Natural killer cell (primary cell): ENCODE measurements at regions not wholly inside any gene's neighbourhood (a gene's known extent, or its start where the extent isn't known, plus 50 kb on each side); places are given as distances from the start of the nearest gene placed in this dataset.

Experiments used
- ATAC-seq, 3 donors: fragments of 150-1000 bp in 2 of 3; fragments of 200-7000 bp in 1 of 3; cut with Tn5 transposase; 1 replicate in 1 of 3; 2 replicates in 2 of 3; pipeline ENCODE4 v1.10.0; 2021; ENCODE audit warnings: mild to moderate bottlenecking in 2 of 3, moderate library complexity in 2 of 3
- DNase-seq, 2 donors: peaks; one replicate each; pipeline versions ENCODE4 v3.0.0 to v3.0.0-alpha.2; 2013 to 2021; ENCODE audit warnings: mixed read lengths in 1 of 2
- H3K27ac ChIP-seq: one replicate; pipeline ENCODE4 v1.5.1; 2013; ENCODE audit warnings: mild to moderate bottlenecking, low read length
- H3K27me3 ChIP-seq: one replicate; pipeline ENCODE4 v1.6.1; 2013; ENCODE audit warnings: low read length; ENCODE audit not compliant: control insufficient read depth, insufficient read depth
- H3K36me3 ChIP-seq: one replicate; pipeline ENCODE4 v1.6.1; 2013; ENCODE audit warnings: low read length; ENCODE audit not compliant: control insufficient read depth, insufficient read depth
- H3K4me1 ChIP-seq: one replicate; pipeline ENCODE4 v1.6.1; 2013; ENCODE audit warnings: low read length; ENCODE audit not compliant: control insufficient read depth, insufficient read depth
- H3K4me3 ChIP-seq: one replicate; pipeline ENCODE4 v1.5.1; 2013; ENCODE audit warnings: low read length
- H3K9me3 ChIP-seq: one replicate; pipeline ENCODE4 v1.6.1; 2013; ENCODE audit warnings: low read length; ENCODE audit not compliant: control insufficient read depth, insufficient read depth
- H3K27ac Mint-ChIP-seq, 2 donors: one replicate each; pipeline ENCODE4 v1.8.0; 2022; ENCODE audit warnings: mild to moderate bottlenecking in 2 of 2, mixed read lengths in 2 of 2, moderate library complexity in 1 of 2
- H3K27me3 Mint-ChIP-seq, 2 donors: one replicate each; pipeline ENCODE4 v1.8.0; 2022; ENCODE audit warnings: low read depth in 2 of 2, mixed read lengths in 2 of 2
- H3K36me3 Mint-ChIP-seq: one replicate; pipeline ENCODE4 v1.8.0; 2022; ENCODE audit warnings: mixed read lengths
- H3K4me1 Mint-ChIP-seq, 2 donors: one replicate each; pipeline ENCODE4 v1.8.0; 2022; ENCODE audit warnings: mixed read lengths in 2 of 2
- H3K4me3 Mint-ChIP-seq: one replicate; pipeline ENCODE4 v1.8.0; 2022; ENCODE audit warnings: mild to moderate bottlenecking, moderate library complexity, mixed read lengths
- H3K9me3 Mint-ChIP-seq, 2 donors: one replicate each; pipeline ENCODE4 v1.8.0; 2022; ENCODE audit warnings: mixed read lengths in 2 of 2
- CTCF ChIP-seq: fragments of 200-600 bp; IDR thresholded peaks from one replicate; pipeline ENCODE4 v1.8.0; 2022; ENCODE audit warnings: antibody characterized with exemption
- WGBS: methylation state at CpG from one replicate; pipeline ENCODE4 v1.1.7; 2013; ENCODE audit warnings: missing lambda C conversion rate; ENCODE audit not compliant: insufficient coverage; 5-methylcytosine and 5-hydroxymethylcytosine counted together
- intact Hi-C: fragments of 100-400 bp; cut with micrococcal nuclease; formaldehyde crosslinking; loops from one replicate; pipeline ENCODE4 v1.14.2; 2022

- Mint-ChIP-seq H3K27ac (no peak overlapping the region), H3K4me1 (no peaks in the 10 kb centered on the region), H3K9me3 (no peaks in the 10 kb centered on the region), H3K36me3 (no peaks in the 10 kb centered on the region), H3K4me3 (no peak overlapping the region), H3K27me3 (peaks cover 15 to 16% of the 10 kb centered on the region in 2 donors)
- WGBS, result 89% methylated on average over 2 of the region's 2 CpGs
- H3K4me3 ChIP-seq, result no peak overlapping the region
- DNase-seq, result no peak
- no peak overlapping the region for H3K27ac ChIP-seq
- no peaks in the 10 kb centered on the region for H3K27me3 ChIP-seq
- no peaks in the 10 kb centered on the region for H3K4me1 ChIP-seq
- no peaks in the 10 kb centered on the region for H3K9me3 ChIP-seq
- no peak for ATAC-seq
- intact Hi-C loops, result no loop called here
- no peaks in the 10 kb centered on the region for H3K36me3 ChIP-seq
- TF ChIP-seq CTCF, result no peak
Measured at GRCh38 chr12:69015017-69015416, 82.0 kb upstream of the CPM start.

- Histone ChIP-seq H3K4me3 (no peak overlapping the region), H3K27me3 (no peaks in the 10 kb centered on the region), H3K4me1 (no peaks in the 10 kb centered on the region), H3K9me3 (no peaks in the 10 kb centered on the region), H3K27ac (no peak overlapping the region), H3K36me3 (no peaks in the 10 kb centered on the region)
- no peaks in the 10 kb centered on the region for H3K9me3 Mint-ChIP-seq
- no peaks in the 10 kb centered on the region for H3K4me1 Mint-ChIP-seq
- H3K36me3 Mint-ChIP-seq, result no peaks in the 10 kb centered on the region
- H3K4me3 Mint-ChIP-seq, result no peak overlapping the region
- WGBS, result 62% methylated on average over 5 of the region's 6 CpGs
- peaks cover 15 to 19% of the 10 kb centered on the region in 2 donors for H3K27me3 Mint-ChIP-seq
- intact Hi-C loops, result no loop called here
- ATAC-seq (no peak), DNase-seq (no peak)
- no peak overlapping the region for H3K27ac Mint-ChIP-seq
- no peak for TF ChIP-seq CTCF
Measured at GRCh38 chr12:69015831-69016230, 82.9 kb upstream of the CPM start.

- no peaks in the 10 kb centered on the region for H3K36me3 ChIP-seq
- no peak overlapping the region for H3K27ac Mint-ChIP-seq
- DNase-seq (no peak), ATAC-seq (no peak)
- intact Hi-C loops, result no loop called here
- no peaks in the 10 kb centered on the region for H3K9me3 ChIP-seq
- H3K4me1 ChIP-seq, result no peaks in the 10 kb centered on the region
- no peaks in the 10 kb centered on the region for H3K4me1 Mint-ChIP-seq
- TF ChIP-seq CTCF, result no peak
- no peak overlapping the region for H3K27ac ChIP-seq
- peaks cover 14 to 19% of the 10 kb centered on the region in 2 donors for H3K27me3 Mint-ChIP-seq
- H3K4me3 ChIP-seq, result no peak overlapping the region
- no peak overlapping the region for H3K4me3 Mint-ChIP-seq
- no peaks in the 10 kb centered on the region for H3K9me3 Mint-ChIP-seq
- no peaks in the 10 kb centered on the region for H3K27me3 ChIP-seq
- no peaks in the 10 kb centered on the region for H3K36me3 Mint-ChIP-seq
Measured at GRCh38 chr12:69019082-69019481, 86.1 kb upstream of the CPM start.

- no peaks in the 10 kb centered on the region for H3K27me3 ChIP-seq
- no peaks in the 10 kb centered on the region for H3K9me3 Mint-ChIP-seq
- no peaks in the 10 kb centered on the region for H3K36me3 Mint-ChIP-seq
- intact Hi-C loops, result no loop called here
- no peaks in the 10 kb centered on the region for H3K4me1 Mint-ChIP-seq
- no peaks in the 10 kb centered on the region for H3K4me1 ChIP-seq
- H3K4me3 Mint-ChIP-seq, result no peak overlapping the region
- H3K27ac Mint-ChIP-seq, result no peak overlapping the region
- no peak overlapping the region for H3K27ac ChIP-seq
- no peaks in the 10 kb centered on the region for H3K36me3 ChIP-seq
- H3K4me3 ChIP-seq, result no peak overlapping the region
- ATAC-seq (no peak), DNase-seq (no peak)
- TF ChIP-seq CTCF, result no peak
- H3K27me3 Mint-ChIP-seq, result peaks cover 13 to 14% of the 10 kb centered on the region in 2 donors
- no peaks in the 10 kb centered on the region for H3K9me3 ChIP-seq
Measured at GRCh38 chr12:69019910-69020309, 86.9 kb upstream of the CPM start.
